ENCODE measurements at regions not wholly inside any gene's neighbourhood (a gene's known extent, or its start where the extent isn't known, plus 50 kb on each side); places are given as distances from the start of the nearest gene placed in this dataset.

DNA sequence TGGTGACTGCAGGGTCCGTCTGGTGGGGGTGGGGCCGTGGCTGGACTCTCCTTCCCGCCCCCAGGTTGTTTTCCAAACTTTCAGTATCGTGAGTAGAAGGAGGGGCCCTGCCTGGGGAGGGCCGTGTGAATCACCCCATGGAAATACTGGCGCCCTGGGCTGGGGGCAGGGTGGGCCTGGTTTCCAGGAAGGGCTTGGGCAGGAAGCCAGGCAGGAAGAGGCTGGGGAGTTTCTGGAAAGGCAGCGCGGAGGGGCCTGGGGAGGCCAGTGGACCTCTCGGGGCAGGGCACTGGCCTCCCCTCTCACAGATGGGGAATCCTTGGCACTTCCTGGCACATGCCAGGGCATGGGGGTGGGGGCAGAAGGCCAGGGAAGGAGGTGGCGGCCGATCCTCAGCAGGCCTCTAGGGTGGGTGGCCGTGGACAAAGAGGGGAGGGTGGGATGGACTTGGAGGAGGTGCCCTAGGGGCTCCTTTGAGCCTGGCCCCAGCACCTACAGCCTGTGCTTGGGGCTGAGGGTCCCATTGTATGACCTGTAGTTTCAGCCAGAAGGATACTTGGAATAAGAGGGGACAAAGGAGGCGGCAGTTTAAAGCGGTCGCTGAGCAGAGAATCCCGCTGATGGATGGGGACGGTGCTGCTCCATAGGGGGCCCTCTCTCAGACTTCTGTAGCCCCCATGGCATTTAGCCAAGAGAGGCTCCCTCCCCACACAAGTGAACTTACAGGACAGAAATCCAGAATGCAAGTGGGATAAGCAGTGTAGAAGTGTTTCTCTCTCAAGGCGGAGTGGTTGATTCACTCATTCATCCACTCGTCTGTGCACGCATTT, 56.5 kb upstream of the GATA2 start:
- Histone ChIP-seq H3K4me1 (ENCODE audit: insufficient read depth) (peaks cover 34% of the 10 kb centered on the region), H3K9me2 (ENCODE audit: insufficient read depth) (no peaks in the 10 kb centered on the region), H3K9me3 (ENCODE audit: low read depth) (no peaks in the 10 kb centered on the region), H3K4me3 (peak overlapping the region; percentile 11; the same call in 1 of the 2 replicates), H3K27me3 (replicated peaks; ENCODE audit: insufficient read depth) (no peaks in the 10 kb centered on the region), H3F3A (ENCODE audit: insufficient read depth) (peaks cover 20% of the 10 kb centered on the region), H2AFZ (peak overlapping the region; percentile 72), H3K79me2 (ENCODE audit: insufficient read depth) (no peaks in the 10 kb centered on the region), H3K9ac (peak overlapping the region; percentile 40), H3K27ac (peak overlapping the region; percentile 58), H3K36me3 (ENCODE audit: low read depth) (no peaks in the 10 kb centered on the region), H4K20me1 (ENCODE audit: insufficient read depth) (no peaks in the 10 kb centered on the region), H3K4me2 (ENCODE audit: unreplicated experiment) (peak overlapping the region; percentile 63)
- TF ChIP-seq EZH2phosphoT487 (IDR thresholded peaks at IDR 0.05; ENCODE audit: insufficient read depth, low read depth), result no peak
- TF ChIP-seq EZH2 (IDR thresholded peaks at IDR 0.05; ENCODE audit: insufficient read depth, poor library complexity, severe bottlenecking), result no peak
- DNase-seq, result peak; percentile 86
- in situ Hi-C loops (cut with MboI), result no loop called here
- WGBS, 2 experiments (ENCODE audit: low coverage in 1 of 2, low lambda C conversion rate in 2 of 2, missing lambda C conversion rate in 2 of 2), result 42 to 47% methylated on average over 16 to 20 of the region's 20 CpGs

DNA sequence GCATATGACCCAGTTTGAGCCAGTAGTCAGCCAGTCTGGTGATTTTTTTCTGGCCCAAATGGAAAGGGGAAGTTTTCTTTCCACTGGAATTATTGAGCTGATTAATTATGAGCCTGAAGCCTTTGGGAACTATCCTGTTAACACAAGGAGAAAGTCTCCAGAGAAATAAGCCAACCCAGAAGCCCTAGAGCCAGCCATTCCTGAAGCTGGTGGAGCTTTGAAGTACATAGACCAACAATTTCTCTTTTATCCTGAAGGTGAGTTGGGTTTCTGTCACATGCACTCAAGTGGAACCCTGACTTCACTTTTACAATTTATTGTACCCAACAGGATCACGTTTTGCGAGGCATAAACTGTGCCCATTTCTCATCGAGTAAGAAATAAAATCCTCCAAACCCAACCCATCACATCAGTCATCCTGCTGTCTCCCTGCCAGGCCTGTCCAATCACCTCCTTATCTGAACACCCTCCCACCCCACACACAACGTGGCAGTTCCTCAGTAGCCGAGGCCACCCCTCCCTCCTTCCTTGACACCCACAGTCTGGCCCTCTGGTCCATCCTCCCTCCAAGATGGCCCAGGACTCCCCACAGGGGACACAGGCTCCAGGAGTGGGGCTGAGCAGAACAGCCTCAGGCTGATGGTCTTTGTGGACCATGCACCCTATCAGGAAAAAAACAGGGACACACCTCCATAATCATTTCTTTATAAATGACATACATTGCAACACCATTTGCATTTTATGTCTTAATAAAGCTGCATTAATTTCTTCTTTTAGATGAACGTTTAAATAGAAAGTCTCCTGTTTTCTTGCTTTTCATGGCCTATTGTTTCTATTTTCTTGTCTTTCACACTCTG, 55.7 kb upstream of the GATA2 start:
- Histone ChIP-seq H3F3A (ENCODE audit: insufficient read depth) (peaks cover 20% of the 10 kb centered on the region), H3K9ac (peak overlapping the region; percentile 40), H3K4me3 (peak overlapping the region; percentile 11; the same call in 1 of the 2 replicates), H4K20me1 (ENCODE audit: insufficient read depth) (no peaks in the 10 kb centered on the region), H3K9me2 (ENCODE audit: insufficient read depth) (no peaks in the 10 kb centered on the region), H3K4me2 (ENCODE audit: unreplicated experiment) (peak overlapping the region; percentile 63), H3K79me2 (ENCODE audit: insufficient read depth) (no peaks in the 10 kb centered on the region), H2AFZ (peak overlapping the region; percentile 72), H3K27me3 (replicated peaks; ENCODE audit: insufficient read depth) (no peaks in the 10 kb centered on the region), H3K9me3 (ENCODE audit: low read depth) (no peaks in the 10 kb centered on the region), H3K4me1 (ENCODE audit: insufficient read depth) (peaks cover 34% of the 10 kb centered on the region), H3K36me3 (ENCODE audit: low read depth) (no peaks in the 10 kb centered on the region), H3K27ac (peak overlapping the region; percentile 58)
- WGBS, 2 experiments (ENCODE audit: low coverage in 1 of 2, low lambda C conversion rate in 2 of 2, missing lambda C conversion rate in 2 of 2), result 70 to 71% methylated on average over 6 of the region's 6 CpGs
- TF ChIP-seq EZH2phosphoT487 (IDR thresholded peaks at IDR 0.05; ENCODE audit: insufficient read depth, low read depth) (no peak), EZH2 (IDR thresholded peaks at IDR 0.05; ENCODE audit: insufficient read depth, poor library complexity, severe bottlenecking) (no peak)
- peak; percentile 28 for DNase-seq
- in situ Hi-C loops (cut with MboI), result no loop called here

DNA sequence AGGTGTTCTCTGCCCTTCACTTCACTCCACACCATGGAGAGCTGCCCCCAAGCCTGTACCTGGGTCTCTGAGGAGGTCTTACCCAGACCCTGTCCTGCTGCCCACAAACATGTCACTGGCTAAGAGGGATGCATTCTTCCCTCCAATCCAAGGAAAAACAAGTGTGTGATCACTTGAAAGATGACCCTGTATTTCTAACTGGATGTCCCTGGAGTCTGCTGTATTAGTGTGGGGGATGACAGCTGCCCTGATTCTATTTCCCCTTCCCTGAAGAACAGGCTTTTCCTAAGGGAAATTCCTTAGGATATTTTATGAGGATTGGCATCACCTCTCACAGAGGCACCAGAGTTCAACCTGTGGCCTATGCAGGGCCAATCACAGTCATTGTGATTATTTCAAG, 55.0 kb upstream of the GATA2 start:
- no peaks in the 10 kb centered on the region for H3K36me3 ChIP-seq (ENCODE audit: low read depth)
- no peaks in the 10 kb centered on the region for H3K9me3 ChIP-seq (ENCODE audit: low read depth)
- DNase-seq, result no peak
- H3K4me1 ChIP-seq (ENCODE audit: insufficient read depth), result peaks cover 34% of the 10 kb centered on the region
- peak overlapping the region; percentile 57 for H3K4me2 ChIP-seq (ENCODE audit: unreplicated experiment)
- H3K27me3 ChIP-seq (replicated peaks; ENCODE audit: insufficient read depth), result no peaks in the 10 kb centered on the region
- TF ChIP-seq EZH2phosphoT487 (IDR thresholded peaks at IDR 0.05; ENCODE audit: insufficient read depth, low read depth) (no peak), EZH2 (IDR thresholded peaks at IDR 0.05; ENCODE audit: insufficient read depth, poor library complexity, severe bottlenecking) (no peak)
- no peaks in the 10 kb centered on the region for H4K20me1 ChIP-seq (ENCODE audit: insufficient read depth)
- in situ Hi-C loops (cut with MboI), result no loop called here
- no peaks in the 10 kb centered on the region for H3K9me2 ChIP-seq (ENCODE audit: insufficient read depth)
- H3F3A ChIP-seq (ENCODE audit: insufficient read depth), result peaks cover 20% of the 10 kb centered on the region
- H3K9ac ChIP-seq, result no peak overlapping the region
- H2AFZ ChIP-seq, result no peak overlapping the region; the same call in 1 of the 2 replicates
- H3K4me3 ChIP-seq, result no peak overlapping the region
- no peaks in the 10 kb centered on the region for H3K79me2 ChIP-seq (ENCODE audit: insufficient read depth)
- H3K27ac ChIP-seq, result peak overlapping the region; percentile 58

DNA sequence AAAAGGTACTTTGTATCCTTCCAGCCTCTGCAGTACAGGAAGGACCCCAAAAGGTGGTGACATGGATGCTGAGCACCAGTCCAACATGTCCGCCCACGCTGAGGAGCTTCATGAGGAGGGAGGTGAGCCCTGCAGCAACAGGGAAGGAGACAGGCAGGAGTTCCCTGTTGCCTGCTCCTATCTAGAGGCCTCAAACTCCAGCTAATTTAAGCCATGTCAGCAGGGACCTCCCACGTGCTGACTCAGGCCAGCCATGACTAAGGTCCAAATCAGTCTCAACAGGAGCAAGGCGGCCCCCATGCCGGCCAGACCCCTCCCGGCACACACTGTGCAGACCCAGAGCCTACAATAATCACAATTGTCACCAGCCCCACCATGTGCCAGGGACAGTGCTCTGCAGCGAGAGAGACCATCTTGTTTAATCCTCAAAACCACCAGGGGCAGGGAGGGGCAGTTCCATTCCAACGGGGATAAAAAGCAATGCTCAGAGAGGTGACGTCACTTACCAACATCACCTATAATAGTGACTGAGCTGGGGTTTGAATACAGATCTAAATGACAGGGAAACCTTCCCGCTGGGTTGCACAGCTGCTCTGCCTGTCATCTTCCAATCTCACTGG, 54.5 kb upstream of the GATA2 start:
- no peaks in the 10 kb centered on the region for H4K20me1 ChIP-seq (ENCODE audit: insufficient read depth)
- no peaks in the 10 kb centered on the region for H3K79me2 ChIP-seq (ENCODE audit: insufficient read depth)
- in situ Hi-C loops (cut with MboI), result no loop called here
- H3K27ac ChIP-seq, result peak overlapping the region; percentile 58
- no peaks in the 10 kb centered on the region for H3K9me3 ChIP-seq (ENCODE audit: low read depth)
- peak; percentile 86 for DNase-seq
- no peak overlapping the region for H3K9ac ChIP-seq
- H3K4me1 ChIP-seq (ENCODE audit: insufficient read depth), result peaks cover 34% of the 10 kb centered on the region
- no peak overlapping the region for H3K4me3 ChIP-seq
- WGBS, 2 experiments (ENCODE audit: low coverage in 1 of 2, low lambda C conversion rate in 2 of 2, missing lambda C conversion rate in 2 of 2), result 46 to 49% methylated on average over 10 of the region's 10 CpGs
- peaks cover 20% of the 10 kb centered on the region for H3F3A ChIP-seq (ENCODE audit: insufficient read depth)
- no peaks in the 10 kb centered on the region for H3K9me2 ChIP-seq (ENCODE audit: insufficient read depth)
- no peaks in the 10 kb centered on the region for H3K27me3 ChIP-seq (replicated peaks; ENCODE audit: insufficient read depth)
- peak overlapping the region; percentile 57 for H3K4me2 ChIP-seq (ENCODE audit: unreplicated experiment)
- H3K36me3 ChIP-seq (ENCODE audit: low read depth), result no peaks in the 10 kb centered on the region
- TF ChIP-seq EZH2 (IDR thresholded peaks at IDR 0.05; ENCODE audit: insufficient read depth, poor library complexity, severe bottlenecking) (no peak), EZH2phosphoT487 (IDR thresholded peaks at IDR 0.05; ENCODE audit: insufficient read depth, low read depth) (no peak)
- peak overlapping the region; percentile 27; the same call in 1 of the 2 replicates for H2AFZ ChIP-seq

Measured in GM23248 (cell line).